RPMI7951 (cell line): ENCODE measurements at regions not wholly inside any gene's neighbourhood (a gene's known extent, or its start where the extent isn't known, plus 50 kb on each side); places are given as distances from the start of the nearest gene placed in this dataset.

ENCODE experiments used
- DNase-seq: peaks from one replicate; pipeline ENCODE4 v3.0.0-alpha.2; 2012; ENCODE audit warnings: low read depth

GRCh38 chr12:98280152-98280551 lies 235.2 kb upstream of the TMPO start:
- DNase-seq: no peak

GRCh38 chr12:98280621-98281020 lies 234.8 kb upstream of the TMPO start:
- no peak for DNase-seq

- no peak for DNase-seq
These were observed 223.6 kb upstream of the TMPO start for GRCh38 chr12:98291828-98292227.

GRCh38 chr12:98294051-98294805 lies 221.2 kb upstream of the TMPO start:
- no peak for DNase-seq

GRCh38 chr12:98295681-98296080 lies 219.7 kb upstream of the TMPO start:
- DNase-seq: no peak

GRCh38 chr12:98296462-98297079 lies 218.8 kb upstream of the TMPO start:
- DNase-seq: no peak

- DNase-seq: no peak
These were observed 217.9 kb upstream of the TMPO start for GRCh38 chr12:98297538-98297937.

- DNase-seq: no peak
These were observed 207.2 kb upstream of the TMPO start for GRCh38 chr12:98308141-98308540.

- no peak for DNase-seq
These were observed 197.2 kb upstream of the TMPO start for GRCh38 chr12:98317939-98318899.

- DNase-seq: no peak
These were observed 195.5 kb upstream of the TMPO start for GRCh38 chr12:98319716-98320425.

GRCh38 chr12:98325003-98325402 lies 190.4 kb upstream of the TMPO start:
- no peak for DNase-seq

GRCh38 chr12:98328467-98328866 lies 186.9 kb upstream of the TMPO start:
- no peak for DNase-seq

- DNase-seq: no peak
These were observed 185.8 kb upstream of the TMPO start for GRCh38 chr12:98329589-98329988.

GRCh38 chr12:98332642-98333041 lies 182.7 kb upstream of the TMPO start:
- no peak for DNase-seq

GRCh38 chr12:98334768-98335167 lies 180.6 kb upstream of the TMPO start:
- DNase-seq: no peak

- no peak for DNase-seq
These were observed 174.4 kb upstream of the TMPO start for GRCh38 chr12:98341026-98341425.

- DNase-seq: no peak
These were observed 173.7 kb upstream of the TMPO start for GRCh38 chr12:98341732-98342131.

GRCh38 chr12:98343002-98343567 lies 172.3 kb upstream of the TMPO start:
- no peak for DNase-seq

- no peak for DNase-seq
These were observed 171.1 kb upstream of the TMPO start for GRCh38 chr12:98344046-98344930.

GRCh38 chr12:98345308-98345876 lies 170.0 kb upstream of the TMPO start:
- no peak for DNase-seq
